IMR-90 (cell line): ENCODE measurements at regions not wholly inside any gene's neighbourhood (a gene's known extent, or its start where the extent isn't known, plus 50 kb on each side); places are given as distances from the start of the nearest gene placed in this dataset.

Experiments
- ATAC-seq: fragments of 200-7000 bp; cut with Tn5 transposase; 2 replicates; pipeline ENCODE4 v1.9.1; 2020; ENCODE audit warnings: low read depth, mild to moderate bottlenecking, moderate library complexity
- BruUV-seq: library from RNA; stranded (reverse); fragments of 400-500 nt; replicated peaks from 2 replicates; lab custom pipeline; 2021; lab: Mats Ljungman, UMichigan
- CTCF ChIA-PET: fragments of 300-600 bp; formaldehyde crosslinking; extraction: SDS; loops from one replicate; lab custom pipeline; 2021; ENCODE audit warnings: antibody characterized with exemption; lab: Yijun Ruan, JAX
- POLR2A ChIA-PET: fragments of 300-600 bp; sonication (Branson Sonifier 250); formaldehyde crosslinking; loops from one replicate; lab custom pipeline; 2022; ENCODE audit warnings: antibody characterized with exemption; ENCODE audit not compliant: unreplicated experiment; lab: Charles Lee
- DNase-seq: peaks from one replicate; pipeline ENCODE4 v3.0.0; 2013
- H2AFZ ChIP-seq: replicated peaks from 2 replicates; pipeline ENCODE3; 2013; ENCODE audit warnings: low read length, mild to moderate bottlenecking; ENCODE audit not compliant: poor library complexity
- H2AK5ac ChIP-seq: 2 replicates; pipeline ENCODE4 v1.6.1; 2013; ENCODE audit warnings: low read depth, low read length, inconsistent platforms
- H2AK9ac ChIP-seq: replicated peaks from 2 replicates; pipeline ENCODE3; 2013; ENCODE audit warnings: mild to moderate bottlenecking, low read depth, low read length, moderate library complexity; ENCODE audit not compliant: poor library complexity
- H2BK120ac ChIP-seq: 2 replicates; pipeline ENCODE4 v1.6.1; 2013; ENCODE audit warnings: low read depth, low read length, inconsistent platforms
- H2BK15ac ChIP-seq: 3 replicates; pipeline ENCODE4 v1.6.1; 2013; ENCODE audit warnings: low read depth, low read length, inconsistent platforms
- H2BK20ac ChIP-seq: 2 replicates; pipeline ENCODE4 v1.6.1; 2013; ENCODE audit warnings: low read depth, mild to moderate bottlenecking, inconsistent platforms, low read length, moderate library complexity
- H2BK5ac ChIP-seq: 2 replicates; pipeline ENCODE4 v1.6.1; 2013; ENCODE audit warnings: mild to moderate bottlenecking, low read depth, low read length, inconsistent platforms; ENCODE audit not compliant: poor library complexity, severe bottlenecking
- H3K14ac ChIP-seq: replicated peaks from 2 replicates; pipeline ENCODE4 v1.6.1; 2013; ENCODE audit warnings: low read depth, low read length, inconsistent platforms
- H3K18ac ChIP-seq: 2 replicates; pipeline ENCODE4 v1.6.1; 2013; ENCODE audit warnings: low read depth, low read length, control low read depth
- H3K23ac ChIP-seq: 2 replicates; pipeline ENCODE4 v1.6.1; 2013; ENCODE audit warnings: low read depth, low read length, inconsistent platforms
- H3K27ac ChIP-seq: 2 replicates; pipeline ENCODE4 v1.5.1; 2013; ENCODE audit warnings: mild to moderate bottlenecking, control low read depth, low read length; ENCODE audit not compliant: insufficient read depth
- H3K27me3 ChIP-seq: 2 replicates; pipeline ENCODE4 v1.6.1; 2013; ENCODE audit warnings: low read length; ENCODE audit not compliant: control insufficient read depth, insufficient read depth
- H3K36me3 ChIP-seq: 2 replicates; pipeline ENCODE4 v1.6.1; 2013; ENCODE audit warnings: low read length, mixed read lengths; ENCODE audit not compliant: control insufficient read depth, insufficient read depth
- H3K4ac ChIP-seq: 2 replicates; pipeline ENCODE4 v1.6.1; 2013; ENCODE audit warnings: low read depth, low read length, inconsistent platforms
- H3K4me1 ChIP-seq: 2 replicates; pipeline ENCODE4 v1.6.1; 2013; ENCODE audit warnings: low read length, mixed read lengths; ENCODE audit not compliant: control insufficient read depth, insufficient read depth
- H3K4me2 ChIP-seq: 2 replicates; pipeline ENCODE4 v1.6.1; 2013; ENCODE audit warnings: low read depth, mild to moderate bottlenecking, control low read depth, low read length, moderate library complexity
- H3K4me3 ChIP-seq: 2 replicates; pipeline ENCODE4 v1.5.1; 2013; ENCODE audit warnings: low read depth, mild to moderate bottlenecking, control low read depth, low read length, moderate library complexity; ENCODE audit not compliant: insufficient read depth
- H3K56ac ChIP-seq: 2 replicates; pipeline ENCODE4 v1.6.1; 2013; ENCODE audit warnings: low read length, inconsistent platforms; ENCODE audit not compliant: insufficient read depth; ENCODE audit errors: extremely low read depth
- H3K79me1 ChIP-seq, 2 experiments: 2 replicates each; pipeline ENCODE4 v1.6.1; 2013; ENCODE audit warnings: low read length in 2 of 2, inconsistent platforms in 1 of 2, low read depth in 1 of 2
- H3K9ac ChIP-seq: 2 replicates; pipeline ENCODE4 v1.6.1; 2013; ENCODE audit warnings: low read depth, low read length, control low read depth
- H3K9me1 ChIP-seq: 2 replicates; pipeline ENCODE4 v1.6.1; 2013; ENCODE audit warnings: low read length, inconsistent platforms; ENCODE audit not compliant: insufficient read depth
- H3K9me3 ChIP-seq: 2 replicates; pipeline ENCODE4 v1.6.1; 2013; ENCODE audit warnings: low read length; ENCODE audit not compliant: control insufficient read depth, insufficient read depth
- H4K20me1 ChIP-seq: 2 replicates; pipeline ENCODE4 v1.6.1; 2013; ENCODE audit warnings: low read length, inconsistent platforms; ENCODE audit not compliant: insufficient read depth
- H4K5ac ChIP-seq: 2 replicates; pipeline ENCODE4 v1.6.1; 2013; ENCODE audit warnings: mild to moderate bottlenecking, low read depth, low read length, control low read depth
- H4K8ac ChIP-seq, 2 experiments: 2 replicates each; pipeline ENCODE4 v1.6.1; 2013; ENCODE audit warnings: low read depth in 2 of 2, low read length in 2 of 2, control low read depth in 1 of 2, inconsistent platforms in 1 of 2
- H4K91ac ChIP-seq: 2 replicates; pipeline ENCODE4 v1.6.1; 2013; ENCODE audit warnings: low read depth, low read length, inconsistent platforms; ENCODE audit not compliant: insufficient read depth
- BHLHE40 ChIP-seq: fragments of 150-350 bp; IDR thresholded peaks from 2 replicates; pipeline ENCODE4 v1.6.1; 2016; ENCODE audit warnings: mild to moderate bottlenecking, low read depth, low read length
- CEBPB ChIP-seq: IDR thresholded peaks from 2 replicates; pipeline ENCODE4 v1.6.1; 2012; ENCODE audit warnings: low read depth, low read length, improper control_type of control experiment
- CHD1 ChIP-seq: IDR thresholded peaks from 2 replicates; pipeline ENCODE4 v1.6.1; 2012; ENCODE audit warnings: low read depth, low read length, improper control_type of control experiment
- CTCF ChIP-seq: conservative IDR thresholded peaks from 2 replicates; pipeline ENCODE4 v1.5.1; 2012; ENCODE audit warnings: mild to moderate bottlenecking, low read depth, low read length, improper control_type of control experiment
- ELK1 ChIP-seq: fragments of 150-350 bp; IDR thresholded peaks from 2 replicates; pipeline ENCODE4 v1.6.1; 2016; ENCODE audit warnings: low read depth, mild to moderate bottlenecking, low read length, moderate library complexity, borderline replicate concordance
- FOS ChIP-seq: fragments of 150-350 bp; IDR thresholded peaks from 2 replicates; pipeline ENCODE4 v1.6.1; 2016; ENCODE audit warnings: low read depth, low read length
- MAFK ChIP-seq: IDR thresholded peaks from 2 replicates; pipeline ENCODE4 v1.6.1; 2012; ENCODE audit warnings: low read depth, low read length, improper control_type of control experiment
- MAZ ChIP-seq: IDR thresholded peaks from 2 replicates; pipeline ENCODE4 v1.6.1; 2012; ENCODE audit warnings: low read depth, mild to moderate bottlenecking, low read length, improper control_type of control experiment, moderate library complexity, borderline replicate concordance
- MXI1 ChIP-seq: IDR thresholded peaks from 2 replicates; pipeline ENCODE4 v1.6.1; 2012; ENCODE audit warnings: low read depth, mild to moderate bottlenecking, low read length, moderate library complexity, borderline replicate concordance
- NFE2L2 ChIP-seq: fragments of 150-350 bp; IDR thresholded peaks from 2 replicates; pipeline ENCODE4 v1.6.1; 2016; ENCODE audit warnings: low read depth, mild to moderate bottlenecking, low read length
- POLR2A ChIP-seq: IDR thresholded peaks from 2 replicates; pipeline ENCODE4 v1.6.1; 2012; ENCODE audit warnings: mild to moderate bottlenecking, low read depth, low read length
- RAD21 ChIP-seq: IDR thresholded peaks from 2 replicates; pipeline ENCODE4 v1.6.1; 2012; ENCODE audit warnings: low read length, improper control_type of control experiment
- RCOR1 ChIP-seq: IDR thresholded peaks from 2 replicates; pipeline ENCODE4 v1.6.1; 2012; ENCODE audit warnings: mild to moderate bottlenecking, low read length, improper control_type of control experiment; ENCODE audit not compliant: insufficient replicate concordance
- RFX5 ChIP-seq: IDR thresholded peaks from 2 replicates; pipeline ENCODE4 v1.8.0; 2012; ENCODE audit warnings: low read depth, mild to moderate bottlenecking, low read length, moderate library complexity
- SMC3 ChIP-seq: fragments of 150-350 bp; IDR thresholded peaks from 2 replicates; pipeline ENCODE4 v1.6.1; 2016; ENCODE audit warnings: low read depth, mild to moderate bottlenecking, antibody characterized with exemption, low read length, moderate library complexity
- USF2 ChIP-seq: fragments of 150-350 bp; IDR thresholded peaks from 2 replicates; pipeline ENCODE4 v1.6.1; 2017; ENCODE audit warnings: mild to moderate bottlenecking, antibody characterized with exemption, low read length, low read depth
- WGBS, 2 experiments: methylation state at CpG; one replicate each; pipeline versions ENCODE4 v1.1.5 to v1.1.7; 2013; ENCODE audit warnings: missing lambda C conversion rate in 2 of 2; ENCODE audit not compliant: insufficient read length in 1 of 2; ENCODE audit errors: extremely low coverage in 2 of 2; 5-methylcytosine and 5-hydroxymethylcytosine counted together
- dilution Hi-C: fragments of 300-500 bp; cut with HindIII; formaldehyde crosslinking; loops from one replicate; pipeline ENCODE4 v1.14.3; 2018; ENCODE audit warnings: low sequenced_read_pairs; ENCODE audit not compliant: unreplicated experiment
- in situ Hi-C: fragments of 300-500 bp; cut with MboI; formaldehyde crosslinking; loops from 3 replicates; pipeline ENCODE4 v1.14.3; 2019; ENCODE audit warnings: low sequenced_read_pairs, inconsistent platforms, mixed read lengths
- intact Hi-C: fragments of 100-400 bp; cut with micrococcal nuclease; formaldehyde crosslinking; loops from 2 replicates; pipeline ENCODE4 v1.10.0; 2022

GRCh38 chr5:67395790-67396418 lies 199.3 kb upstream of the CD180 start:
- Histone ChIP-seq H3K4ac (no peak overlapping the region), H3K4me1 (no peaks in the 10 kb centered on the region), H3K79me1 (no peaks in the 10 kb centered on the region), H3K14ac (no peak overlapping the region), H3K27me3 (no peaks in the 10 kb centered on the region), H2BK120ac (no peak overlapping the region), H3K36me3 (no peaks in the 10 kb centered on the region), H3K23ac (no peak overlapping the region), H3K9me3 (no peaks in the 10 kb centered on the region), H2AFZ (no peak overlapping the region), H2AK5ac (no peak overlapping the region), H3K9ac (no peak overlapping the region), H2BK15ac (no peak overlapping the region), H2AK9ac (no peak overlapping the region), H3K9me1 (no peaks in the 10 kb centered on the region), H4K8ac (no peak overlapping the region), H3K27ac (no peak overlapping the region), H3K4me3 (no peak overlapping the region), H3K4me2 (no peak overlapping the region), H3K18ac (no peak overlapping the region), H3K56ac (no peak overlapping the region), H4K20me1 (no peaks in the 10 kb centered on the region), H4K5ac (no peak overlapping the region), H2BK20ac (no peak overlapping the region), H2BK5ac (no peak overlapping the region), H4K91ac (no peak overlapping the region)
- TF ChIP-seq USF2 (no peak), MXI1 (no peak), RAD21 (no peak), ELK1 (no peak), NFE2L2 (no peak), RCOR1 (no peak), RFX5 (no peak), CEBPB (no peak), SMC3 (no peak), POLR2A (no peak), MAFK (no peak), BHLHE40 (no peak), CTCF (no peak), CHD1 (no peak), FOS (no peak), MAZ (no peak)
- in situ Hi-C loops (no loop called here), dilution Hi-C loops (no loop called here), intact Hi-C loops (loop anchor here (5.0 kb wide), 1 partner anchor 154 kb away; no protein-coding TSS in a partner anchor)
- BruUV-seq = no TSS peak
- ATAC-seq (no peak), DNase-seq (no peak)
- ChIA-PET POLR2A (no interaction called here), CTCF (no interaction called here)
- WGBS, 2 experiments = no CpG with 5 or more reads among the region's 2 CpGs
